Liver (tissue), 3 donors: ENCODE measurements at regions not wholly inside any gene's neighbourhood (a gene's known extent, or its start where the extent isn't known, plus 50 kb on each side); places are given as distances from the start of the nearest gene placed in this dataset.

Experiments
- EGR1 ChIP-seq, 2 donors: IDR thresholded peaks; 2 replicates each; pipeline ENCODE4 v1.6.1; 2016 to 2018; ENCODE audit warnings: antibody characterized with exemption in 2 of 2, low read depth in 2 of 2
- RAD21 ChIP-seq, 2 donors: IDR thresholded peaks; 2 replicates each; pipeline ENCODE4 v1.6.1; 2016; ENCODE audit warnings: antibody characterized with exemption in 2 of 2, mild to moderate bottlenecking in 2 of 2
- RXRA ChIP-seq, 2 donors: IDR thresholded peaks; 2 replicates each; pipeline ENCODE4 v1.6.1; 2017 to 2018; ENCODE audit warnings: antibody characterized with exemption in 2 of 2, mild to moderate bottlenecking in 1 of 2
- TAF1 ChIP-seq: conservative IDR thresholded peaks from 2 replicates; pipeline ENCODE4 v1.6.1; 2016; ENCODE audit warnings: antibody characterized with exemption, mild to moderate bottlenecking
- TF ChIP-seq, protein P1 (sequence below): fragments of 150-350 bp; IDR thresholded peaks from 2 replicates; pipeline ENCODE4 v1.5.1; 2017; ENCODE audit warnings: improper control_type of control experiment, low read depth, low read length; ENCODE audit not compliant: missing input control
- TF ChIP-seq, protein P2 (sequence below): IDR thresholded peaks from 2 replicates; pipeline ENCODE4 v1.6.1; 2016; ENCODE audit warnings: antibody characterized with exemption, mild to moderate bottlenecking
- TF ChIP-seq, protein P3 (sequence below): IDR thresholded peaks from 2 replicates; pipeline ENCODE4 v1.6.1; 2016; ENCODE audit warnings: antibody characterized with exemption
- donor health status: healthy.
- donor health status: healthy.

DNA sequence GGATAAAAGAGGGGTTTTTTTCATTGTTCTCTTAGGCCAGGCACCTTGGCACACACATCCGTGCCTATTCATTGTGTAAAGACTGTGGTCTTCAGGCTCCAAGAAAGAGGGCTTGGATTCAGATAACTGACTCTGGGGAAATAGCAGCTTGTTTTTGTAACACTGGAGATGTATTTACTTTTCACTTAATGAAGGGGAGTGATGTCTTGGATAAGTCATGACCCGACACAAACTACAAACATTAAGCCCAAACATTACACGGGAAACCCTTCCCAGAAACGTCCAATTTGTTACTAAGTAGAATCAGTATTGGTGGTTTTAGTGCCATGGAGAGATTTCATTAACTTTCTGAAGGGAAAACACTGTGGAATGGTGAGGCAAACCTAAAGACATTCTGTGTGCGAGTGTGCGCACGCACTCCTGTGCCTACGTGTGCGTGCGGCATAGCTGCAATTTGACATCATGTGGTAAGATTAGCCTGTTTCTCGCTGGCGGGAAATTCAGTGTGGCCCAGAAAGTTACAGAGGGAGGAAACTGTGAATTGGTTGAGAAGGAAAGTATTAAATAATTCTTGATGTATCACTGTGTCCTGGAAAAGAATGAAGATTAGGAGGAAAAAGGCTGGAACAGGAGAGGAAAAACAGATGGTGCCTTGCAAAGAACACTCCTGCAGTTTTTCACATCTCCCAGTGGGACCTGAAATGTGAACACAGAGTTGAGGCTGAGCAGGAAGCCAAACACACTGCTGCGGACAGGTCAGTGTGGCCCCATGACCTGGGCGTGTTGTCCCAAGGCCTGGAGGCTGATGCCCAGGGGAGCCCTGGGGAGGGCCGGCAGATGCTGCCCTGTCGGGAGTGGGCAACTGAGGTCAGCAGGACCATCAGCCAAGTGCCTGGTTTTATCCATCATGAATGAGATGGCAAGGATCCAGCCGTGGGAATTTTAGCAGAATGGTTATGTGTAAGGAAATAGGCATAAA, 108.5 kb downstream of the GAS1 start:
- TF ChIP-seq, protein P1, sequence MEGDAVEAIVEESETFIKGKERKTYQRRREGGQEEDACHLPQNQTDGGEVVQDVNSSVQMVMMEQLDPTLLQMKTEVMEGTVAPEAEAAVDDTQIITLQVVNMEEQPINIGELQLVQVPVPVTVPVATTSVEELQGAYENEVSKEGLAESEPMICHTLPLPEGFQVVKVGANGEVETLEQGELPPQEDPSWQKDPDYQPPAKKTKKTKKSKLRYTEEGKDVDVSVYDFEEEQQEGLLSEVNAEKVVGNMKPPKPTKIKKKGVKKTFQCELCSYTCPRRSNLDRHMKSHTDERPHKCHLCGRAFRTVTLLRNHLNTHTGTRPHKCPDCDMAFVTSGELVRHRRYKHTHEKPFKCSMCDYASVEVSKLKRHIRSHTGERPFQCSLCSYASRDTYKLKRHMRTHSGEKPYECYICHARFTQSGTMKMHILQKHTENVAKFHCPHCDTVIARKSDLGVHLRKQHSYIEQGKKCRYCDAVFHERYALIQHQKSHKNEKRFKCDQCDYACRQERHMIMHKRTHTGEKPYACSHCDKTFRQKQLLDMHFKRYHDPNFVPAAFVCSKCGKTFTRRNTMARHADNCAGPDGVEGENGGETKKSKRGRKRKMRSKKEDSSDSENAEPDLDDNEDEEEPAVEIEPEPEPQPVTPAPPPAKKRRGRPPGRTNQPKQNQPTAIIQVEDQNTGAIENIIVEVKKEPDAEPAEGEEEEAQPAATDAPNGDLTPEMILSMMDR, result no peak
- TF ChIP-seq, protein P2, sequence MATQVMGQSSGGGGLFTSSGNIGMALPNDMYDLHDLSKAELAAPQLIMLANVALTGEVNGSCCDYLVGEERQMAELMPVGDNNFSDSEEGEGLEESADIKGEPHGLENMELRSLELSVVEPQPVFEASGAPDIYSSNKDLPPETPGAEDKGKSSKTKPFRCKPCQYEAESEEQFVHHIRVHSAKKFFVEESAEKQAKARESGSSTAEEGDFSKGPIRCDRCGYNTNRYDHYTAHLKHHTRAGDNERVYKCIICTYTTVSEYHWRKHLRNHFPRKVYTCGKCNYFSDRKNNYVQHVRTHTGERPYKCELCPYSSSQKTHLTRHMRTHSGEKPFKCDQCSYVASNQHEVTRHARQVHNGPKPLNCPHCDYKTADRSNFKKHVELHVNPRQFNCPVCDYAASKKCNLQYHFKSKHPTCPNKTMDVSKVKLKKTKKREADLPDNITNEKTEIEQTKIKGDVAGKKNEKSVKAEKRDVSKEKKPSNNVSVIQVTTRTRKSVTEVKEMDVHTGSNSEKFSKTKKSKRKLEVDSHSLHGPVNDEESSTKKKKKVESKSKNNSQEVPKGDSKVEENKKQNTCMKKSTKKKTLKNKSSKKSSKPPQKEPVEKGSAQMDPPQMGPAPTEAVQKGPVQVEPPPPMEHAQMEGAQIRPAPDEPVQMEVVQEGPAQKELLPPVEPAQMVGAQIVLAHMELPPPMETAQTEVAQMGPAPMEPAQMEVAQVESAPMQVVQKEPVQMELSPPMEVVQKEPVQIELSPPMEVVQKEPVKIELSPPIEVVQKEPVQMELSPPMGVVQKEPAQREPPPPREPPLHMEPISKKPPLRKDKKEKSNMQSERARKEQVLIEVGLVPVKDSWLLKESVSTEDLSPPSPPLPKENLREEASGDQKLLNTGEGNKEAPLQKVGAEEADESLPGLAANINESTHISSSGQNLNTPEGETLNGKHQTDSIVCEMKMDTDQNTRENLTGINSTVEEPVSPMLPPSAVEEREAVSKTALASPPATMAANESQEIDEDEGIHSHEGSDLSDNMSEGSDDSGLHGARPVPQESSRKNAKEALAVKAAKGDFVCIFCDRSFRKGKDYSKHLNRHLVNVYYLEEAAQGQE, result no peak
- TF ChIP-seq TAF1 (no peak), RAD21 (IDR thresholded peaks at IDR 0.05) (no peak), RXRA (IDR thresholded peaks at IDR 0.05) (no peak), EGR1 (IDR thresholded peaks at IDR 0.05; ENCODE audit: low read depth in 2 of 2) (no peak)
- TF ChIP-seq, protein P3, sequence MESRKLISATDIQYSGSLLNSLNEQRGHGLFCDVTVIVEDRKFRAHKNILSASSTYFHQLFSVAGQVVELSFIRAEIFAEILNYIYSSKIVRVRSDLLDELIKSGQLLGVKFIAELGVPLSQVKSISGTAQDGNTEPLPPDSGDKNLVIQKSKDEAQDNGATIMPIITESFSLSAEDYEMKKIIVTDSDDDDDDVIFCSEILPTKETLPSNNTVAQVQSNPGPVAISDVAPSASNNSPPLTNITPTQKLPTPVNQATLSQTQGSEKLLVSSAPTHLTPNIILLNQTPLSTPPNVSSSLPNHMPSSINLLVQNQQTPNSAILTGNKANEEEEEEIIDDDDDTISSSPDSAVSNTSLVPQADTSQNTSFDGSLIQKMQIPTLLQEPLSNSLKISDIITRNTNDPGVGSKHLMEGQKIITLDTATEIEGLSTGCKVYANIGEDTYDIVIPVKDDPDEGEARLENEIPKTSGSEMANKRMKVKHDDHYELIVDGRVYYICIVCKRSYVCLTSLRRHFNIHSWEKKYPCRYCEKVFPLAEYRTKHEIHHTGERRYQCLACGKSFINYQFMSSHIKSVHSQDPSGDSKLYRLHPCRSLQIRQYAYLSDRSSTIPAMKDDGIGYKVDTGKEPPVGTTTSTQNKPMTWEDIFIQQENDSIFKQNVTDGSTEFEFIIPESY, result no peak
